Right cardiac atrium (tissue), 5 donors: ENCODE measurements at regions not wholly inside any gene's neighbourhood (a gene's known extent, or its start where the extent isn't known, plus 50 kb on each side); places are given as distances from the start of the nearest gene placed in this dataset.

Experiments
- ATAC-seq, 2 donors: fragments of 200-7000 bp; cut with Tn5 transposase; one replicate each; pipeline versions ENCODE4 v1.8.0 to v1.9.1; 2020; ENCODE audit warnings: moderate library complexity in 2 of 2, mild to moderate bottlenecking in 1 of 2
- DNase-seq, 3 donors: peaks; one replicate each; pipeline ENCODE4 v3.0.0-alpha.2; 2020
- H3K27ac ChIP-seq: one replicate; pipeline ENCODE4 v1.5.1; 2013; ENCODE audit warnings: mild to moderate bottlenecking, low read length, control low read depth, moderate library complexity
- H3K27me3 ChIP-seq: one replicate; pipeline ENCODE4 v1.6.1; 2013; ENCODE audit not compliant: control insufficient read depth, insufficient read depth
- H3K4me1 ChIP-seq: one replicate; pipeline ENCODE4 v1.6.1; 2013; ENCODE audit warnings: low read length; ENCODE audit not compliant: control insufficient read depth, insufficient read depth
- H3K4me3 ChIP-seq: one replicate; pipeline ENCODE4 v1.5.1; 2013; ENCODE audit warnings: low read length, control low read depth
- H3K9me3 ChIP-seq: one replicate; pipeline ENCODE4 v1.6.1; 2013; ENCODE audit warnings: low read length; ENCODE audit not compliant: control insufficient read depth
- WGBS: extraction: QIAGEN DNeasy Blood & Tissue Kit; methylation state at CpG from one replicate; pipeline ENCODE4 v1.1.7; 2013; 5-methylcytosine and 5-hydroxymethylcytosine counted together
- intact Hi-C, 4 donors: fragments of 100-400 bp; cut with DNase I; formaldehyde crosslinking; loops; one replicate each; pipeline versions ENCODE4 v1.11.0 to v1.14.0; 2022 to 2023
- donor health status: healthy with polysubstance abuse.
- donor health status: DM: no; HTN: yes; CAD: no.
- donor health status: DM: no; HTN: no; CAD: no.
- donor health status: DM: no; HTN: yes; CAD: no; lungs with severe emphysema.
- donor health status: DM: yes; HTN: yes; CAD: no.

- intact Hi-C loops = loop anchor here in 1 of 4 donors (5.0 kb wide), 1 partner anchor 71 kb away; no protein-coding TSS in a partner anchor
- 36% methylated on average over 1 of the region's 1 CpG for WGBS
- Histone ChIP-seq H3K27me3 (no peaks in the 10 kb centered on the region), H3K9me3 (no peaks in the 10 kb centered on the region), H3K4me3 (no peak overlapping the region), H3K27ac (no peak overlapping the region), H3K4me1 (peaks cover 5% of the 10 kb centered on the region)
- ATAC-seq = no peak
- no peak for DNase-seq
These were observed 179.4 kb downstream of the ETS1 start for GRCh38 chr11:128407962-128408361.

DNA sequence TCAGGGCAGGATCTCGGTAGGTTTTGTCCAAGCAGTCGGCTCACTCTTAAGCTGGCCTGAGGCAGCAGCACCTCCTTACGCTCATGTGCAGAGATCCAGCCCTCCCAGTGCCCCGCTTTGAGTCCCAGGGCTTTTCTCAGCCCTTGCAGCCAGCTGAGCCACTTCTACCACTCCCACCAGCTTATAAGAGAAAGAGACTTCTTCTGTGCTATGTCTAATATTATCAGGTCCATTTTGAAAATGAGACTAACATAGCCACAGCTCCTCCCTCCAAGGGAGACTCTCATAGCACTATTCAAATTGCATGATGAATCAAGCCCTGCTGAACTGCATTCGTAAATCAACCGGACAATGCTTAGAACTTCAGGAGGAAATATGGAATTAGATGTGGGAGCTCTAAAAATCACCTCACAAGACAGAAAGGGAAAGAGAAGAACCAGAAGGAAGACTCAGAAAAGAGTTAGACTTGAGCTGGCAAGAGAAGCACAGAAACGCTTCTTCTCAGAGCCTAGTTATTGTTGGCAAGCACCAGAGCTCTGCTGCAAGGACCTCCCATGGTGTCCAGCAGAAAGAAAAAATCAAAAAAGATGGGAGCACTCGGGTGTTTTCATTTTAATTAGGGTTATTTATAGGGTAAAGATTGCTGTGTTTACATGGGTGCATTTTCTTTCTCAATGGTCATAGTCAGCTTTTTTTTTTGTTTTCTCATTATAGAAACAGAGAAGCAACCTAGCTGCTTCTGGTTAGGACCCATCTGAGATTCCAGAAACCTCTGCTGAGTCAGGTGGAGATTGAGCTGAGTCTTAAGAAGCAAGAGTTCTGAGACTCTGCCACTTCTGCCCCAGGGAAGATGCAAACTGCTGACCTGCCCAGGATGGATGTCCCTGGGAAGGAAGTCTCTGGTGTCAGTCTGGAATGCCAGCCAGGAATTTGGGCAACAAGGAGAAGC, 181.4 kb downstream of the ETS1 start:
- Histone ChIP-seq H3K27ac (no peak overlapping the region), H3K4me1 (peaks cover 5% of the 10 kb centered on the region), H3K27me3 (no peaks in the 10 kb centered on the region), H3K4me3 (no peak overlapping the region), H3K9me3 (no peaks in the 10 kb centered on the region)
- intact Hi-C loops = loop anchor here in 1 of 4 donors (5.0 kb wide), 1 partner anchor 69 kb away; no protein-coding TSS in a partner anchor
- ATAC-seq (peak; percentile 52 to 62), DNase-seq (peak in 1 of 3 donors; percentile 41)
- WGBS = 50% methylated on average over 8 of the region's 8 CpGs

- DNase-seq (no peak), ATAC-seq (no peak)
- Histone ChIP-seq H3K27ac (no peak overlapping the region), H3K27me3 (no peaks in the 10 kb centered on the region), H3K4me3 (no peak overlapping the region), H3K9me3 (no peaks in the 10 kb centered on the region), H3K4me1 (peaks cover 5% of the 10 kb centered on the region)
- WGBS = 100% methylated on average over 1 of the region's 1 CpG
- intact Hi-C loops = loop anchor here in 1 of 4 donors (5.0 kb wide), 1 partner anchor 68 kb away; no protein-coding TSS in a partner anchor
These were observed 182.2 kb downstream of the ETS1 start for GRCh38 chr11:128405112-128405511.

DNA sequence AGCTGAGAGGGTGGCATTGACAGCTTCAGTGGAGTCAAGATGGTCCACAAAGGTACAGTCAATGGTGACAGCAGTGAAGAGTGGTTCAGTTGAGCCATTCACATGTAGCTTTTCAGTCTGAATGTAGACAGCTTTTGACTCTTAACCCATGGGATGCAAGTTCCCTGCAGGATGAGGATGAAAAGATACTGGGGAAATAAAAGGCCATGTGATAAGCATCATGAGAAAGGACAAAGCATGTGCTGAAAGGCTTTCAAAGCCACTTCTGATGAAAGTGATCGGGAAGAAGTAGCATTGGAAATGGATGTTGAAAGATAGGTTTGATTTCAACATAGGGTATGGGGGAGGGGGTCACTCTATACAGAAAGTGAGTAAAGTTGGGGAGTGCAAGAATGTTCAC, 182.9 kb downstream of the ETS1 start:
- 92% methylated on average over 1 of the region's 1 CpG for WGBS
- Histone ChIP-seq H3K27ac (no peak overlapping the region), H3K4me1 (peaks cover 5% of the 10 kb centered on the region), H3K9me3 (no peaks in the 10 kb centered on the region), H3K27me3 (no peaks in the 10 kb centered on the region), H3K4me3 (no peak overlapping the region)
- no peak for DNase-seq
- intact Hi-C loops = no loop called here
- ATAC-seq = no peak

DNA sequence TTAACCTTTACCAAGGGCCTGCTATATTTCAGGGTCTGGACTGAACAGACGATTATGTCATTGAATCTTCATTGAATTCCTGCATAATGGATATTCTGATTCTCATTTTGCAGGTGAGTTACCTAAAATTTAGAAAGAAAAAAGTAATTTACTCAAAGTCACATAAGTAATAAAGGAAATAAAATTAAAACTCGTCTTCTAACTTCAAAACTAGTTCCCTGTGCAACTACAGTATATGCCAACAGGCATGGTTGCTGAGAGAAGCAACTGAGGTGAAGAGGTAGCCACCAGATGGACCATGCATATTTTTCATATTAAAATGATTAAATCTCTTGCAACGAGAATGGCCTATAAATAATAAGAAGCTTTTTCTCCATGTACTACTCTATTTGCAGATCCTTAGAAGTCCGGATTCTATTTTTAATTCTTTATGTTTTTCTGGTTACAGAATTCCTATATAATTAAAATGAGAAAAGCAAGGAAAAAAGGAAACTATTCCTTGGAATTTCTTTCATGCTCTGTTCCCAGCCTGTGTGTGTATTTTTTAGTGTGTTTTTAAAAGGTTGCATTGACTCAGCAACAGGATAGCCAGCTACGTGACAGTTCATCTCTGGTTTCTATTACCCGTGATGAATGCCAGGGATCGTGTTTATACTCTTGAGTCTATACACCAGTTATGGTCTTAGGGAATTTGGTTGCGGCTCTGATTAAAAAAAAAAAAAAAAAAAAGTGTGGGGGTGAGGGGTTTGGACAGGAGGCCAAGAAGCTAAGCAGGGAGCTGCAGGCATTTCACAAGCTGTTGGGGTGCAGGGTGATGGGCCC, 186.8 kb downstream of the ETS1 start:
- Histone ChIP-seq H3K27ac (no peak overlapping the region), H3K9me3 (no peaks in the 10 kb centered on the region), H3K4me1 (no peaks in the 10 kb centered on the region), H3K27me3 (no peaks in the 10 kb centered on the region), H3K4me3 (no peak overlapping the region)
- no peak for DNase-seq
- intact Hi-C loops = no loop called here
- WGBS = 92% methylated on average over 8 of the region's 8 CpGs
- no peak for ATAC-seq

DNA sequence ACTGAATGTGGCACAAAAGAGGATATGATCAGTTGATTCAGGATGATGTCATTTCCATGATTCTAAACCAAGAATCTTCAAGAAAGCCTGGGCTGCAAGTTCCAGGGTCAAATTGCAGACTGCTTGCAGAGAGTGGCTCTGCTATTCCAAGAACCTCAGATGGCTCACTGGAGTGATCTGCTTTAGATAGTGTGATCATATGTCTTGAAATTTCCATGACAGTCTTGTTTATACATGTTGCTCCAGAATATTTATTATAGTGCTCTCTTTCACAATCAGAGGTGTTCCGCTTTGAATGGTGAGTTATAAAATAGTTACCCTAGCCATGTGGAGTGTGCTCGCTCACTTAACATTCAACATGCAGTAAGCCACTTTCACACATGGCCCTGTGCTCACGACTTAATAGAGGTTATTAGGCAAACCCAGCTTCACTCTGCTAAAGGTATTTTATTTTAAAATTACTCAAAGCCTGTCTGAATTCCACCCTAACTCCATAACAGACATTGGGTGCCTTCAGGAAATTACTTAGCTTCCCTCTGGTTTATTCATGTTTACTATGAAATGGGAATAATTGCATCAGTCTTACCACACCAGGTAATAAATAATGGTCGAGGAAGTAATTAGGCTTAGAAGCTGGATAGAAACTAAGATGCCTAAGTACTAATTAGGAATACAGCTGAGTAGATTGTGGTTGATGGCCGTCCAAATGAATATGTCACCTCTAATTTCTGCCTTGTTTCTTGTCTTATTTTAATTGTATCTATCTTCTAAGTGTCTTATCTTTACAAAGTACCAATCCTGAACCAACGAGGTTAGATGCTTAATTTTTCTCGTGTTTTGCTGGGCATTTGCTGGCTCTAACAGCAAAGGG, 187.9 kb downstream of the ETS1 start:
- DNase-seq (no peak), ATAC-seq (no peak)
- Histone ChIP-seq H3K9me3 (no peaks in the 10 kb centered on the region), H3K4me1 (no peaks in the 10 kb centered on the region), H3K4me3 (no peak overlapping the region), H3K27me3 (no peaks in the 10 kb centered on the region), H3K27ac (no peak overlapping the region)
- intact Hi-C loops = no loop called here
- WGBS = 86% methylated on average over 7 of the region's 7 CpGs

DNA sequence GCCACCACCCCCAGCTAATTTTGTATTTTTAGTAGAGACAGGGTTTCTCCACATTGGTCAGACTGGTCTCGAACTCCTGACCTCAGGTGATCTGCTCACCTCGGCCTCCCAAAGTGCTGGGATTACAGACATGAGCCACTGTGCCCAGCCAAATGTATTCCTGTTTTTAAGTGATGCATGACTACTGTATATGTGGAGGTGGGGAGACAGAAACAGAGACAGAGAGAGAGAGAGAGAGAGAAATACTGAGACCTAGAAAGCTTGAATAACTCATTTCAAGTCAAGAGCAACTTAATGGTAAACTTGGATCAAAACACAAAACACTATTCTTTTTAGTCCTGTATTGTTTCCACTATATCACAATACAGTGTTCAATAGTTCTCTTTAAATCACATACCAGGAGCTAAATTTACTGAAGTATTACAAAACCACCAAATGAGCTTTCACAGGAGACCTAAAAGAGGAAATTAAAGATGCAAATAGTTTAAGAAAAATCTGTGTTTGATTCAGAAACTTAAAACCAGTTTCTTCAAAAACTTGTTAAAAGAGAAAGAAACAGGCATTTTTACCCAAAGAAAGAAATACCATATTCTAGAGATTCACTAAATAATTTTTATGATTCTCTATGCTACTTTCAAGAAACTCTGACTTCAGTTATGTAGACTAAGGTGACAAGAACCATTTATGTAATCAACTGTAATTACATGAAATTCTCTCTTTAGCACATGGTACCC, 188.7 kb downstream of the ETS1 start:
- H3K27ac ChIP-seq = no peak overlapping the region
- no peaks in the 10 kb centered on the region for H3K27me3 ChIP-seq
- no peaks in the 10 kb centered on the region for H3K9me3 ChIP-seq
- H3K4me1 ChIP-seq = no peaks in the 10 kb centered on the region
- 92% methylated on average over 2 of the region's 2 CpGs for WGBS
- intact Hi-C loops = no loop called here
- DNase-seq (no peak), ATAC-seq (no peak)
- H3K4me3 ChIP-seq = no peak overlapping the region

DNA sequence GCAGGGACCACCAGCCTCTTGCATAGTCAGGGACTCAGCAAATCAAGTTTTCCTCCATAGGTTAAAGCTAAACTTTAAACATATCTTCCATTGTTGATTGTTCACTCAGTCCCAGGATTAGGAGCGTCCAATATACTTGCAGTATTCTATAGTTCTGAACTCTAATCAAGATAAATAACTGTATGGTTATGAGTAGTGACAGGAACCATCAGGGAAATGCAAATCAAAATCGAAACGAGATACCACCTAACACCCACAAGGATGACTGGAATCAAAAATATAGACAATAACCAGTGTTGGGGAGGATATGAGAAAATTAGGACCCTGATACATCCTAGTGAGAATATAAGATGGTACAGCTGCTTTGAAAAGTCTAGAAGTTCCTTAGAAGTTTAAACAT, 190.0 kb downstream of the ETS1 start:
- 91% methylated on average over 3 of the region's 3 CpGs for WGBS
- no peaks in the 10 kb centered on the region for H3K4me1 ChIP-seq
- H3K27ac ChIP-seq = no peak overlapping the region
- H3K9me3 ChIP-seq = no peaks in the 10 kb centered on the region
- no peak overlapping the region for H3K4me3 ChIP-seq
- no peaks in the 10 kb centered on the region for H3K27me3 ChIP-seq
- ATAC-seq = no peak
- DNase-seq = no peak
- intact Hi-C loops = no loop called here

- Histone ChIP-seq H3K4me3 (no peak overlapping the region), H3K27me3 (no peaks in the 10 kb centered on the region), H3K4me1 (peaks cover 2% of the 10 kb centered on the region), H3K9me3 (no peaks in the 10 kb centered on the region), H3K27ac (no peak overlapping the region)
- 46% methylated on average over 4 of the region's 4 CpGs for WGBS
- ATAC-seq (peak; percentile 63 to 86), DNase-seq (peak; percentile 60 to 80 (median 77))
- intact Hi-C loops = no loop called here
These were observed 192.8 kb downstream of the ETS1 start for GRCh38 chr11:128394431-128395089.
